ENCODE measurements at regions not wholly inside any gene's neighbourhood (a gene's known extent, or its start where the extent isn't known, plus 50 kb on each side); places are given as distances from the start of the nearest gene placed in this dataset.

DNA sequence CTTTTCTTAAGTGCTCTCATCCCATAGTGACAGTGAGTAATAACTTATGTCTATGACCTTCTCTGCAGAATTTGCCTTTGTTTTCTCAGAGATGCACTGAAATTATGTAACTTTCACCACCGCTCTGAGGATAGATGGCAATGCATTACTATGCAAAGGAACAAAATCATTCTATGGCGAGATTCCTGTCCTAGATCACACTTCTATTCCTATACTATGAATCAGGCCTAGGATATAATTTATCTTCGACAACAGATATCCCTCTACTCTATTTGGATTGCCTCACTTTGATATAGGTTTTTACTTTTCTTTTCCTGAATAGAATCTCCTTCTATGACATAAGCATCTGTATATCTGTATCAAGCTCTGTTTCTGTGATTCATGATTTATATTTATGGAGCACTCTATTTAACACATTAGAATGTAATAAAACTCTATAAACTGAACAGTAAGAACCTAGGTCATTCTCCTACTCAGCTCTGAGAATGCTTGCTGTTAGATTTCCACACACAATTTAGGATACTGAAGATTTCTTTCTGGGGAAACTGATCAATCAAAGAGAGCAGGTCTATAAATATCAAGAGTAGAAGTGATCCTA is 1082.3 kb upstream of the ADGRL3 start:
- TF ChIP-seq, protein P1, sequence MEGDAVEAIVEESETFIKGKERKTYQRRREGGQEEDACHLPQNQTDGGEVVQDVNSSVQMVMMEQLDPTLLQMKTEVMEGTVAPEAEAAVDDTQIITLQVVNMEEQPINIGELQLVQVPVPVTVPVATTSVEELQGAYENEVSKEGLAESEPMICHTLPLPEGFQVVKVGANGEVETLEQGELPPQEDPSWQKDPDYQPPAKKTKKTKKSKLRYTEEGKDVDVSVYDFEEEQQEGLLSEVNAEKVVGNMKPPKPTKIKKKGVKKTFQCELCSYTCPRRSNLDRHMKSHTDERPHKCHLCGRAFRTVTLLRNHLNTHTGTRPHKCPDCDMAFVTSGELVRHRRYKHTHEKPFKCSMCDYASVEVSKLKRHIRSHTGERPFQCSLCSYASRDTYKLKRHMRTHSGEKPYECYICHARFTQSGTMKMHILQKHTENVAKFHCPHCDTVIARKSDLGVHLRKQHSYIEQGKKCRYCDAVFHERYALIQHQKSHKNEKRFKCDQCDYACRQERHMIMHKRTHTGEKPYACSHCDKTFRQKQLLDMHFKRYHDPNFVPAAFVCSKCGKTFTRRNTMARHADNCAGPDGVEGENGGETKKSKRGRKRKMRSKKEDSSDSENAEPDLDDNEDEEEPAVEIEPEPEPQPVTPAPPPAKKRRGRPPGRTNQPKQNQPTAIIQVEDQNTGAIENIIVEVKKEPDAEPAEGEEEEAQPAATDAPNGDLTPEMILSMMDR (conservative IDR thresholded peaks at IDR 0.05): no peak

DNA sequence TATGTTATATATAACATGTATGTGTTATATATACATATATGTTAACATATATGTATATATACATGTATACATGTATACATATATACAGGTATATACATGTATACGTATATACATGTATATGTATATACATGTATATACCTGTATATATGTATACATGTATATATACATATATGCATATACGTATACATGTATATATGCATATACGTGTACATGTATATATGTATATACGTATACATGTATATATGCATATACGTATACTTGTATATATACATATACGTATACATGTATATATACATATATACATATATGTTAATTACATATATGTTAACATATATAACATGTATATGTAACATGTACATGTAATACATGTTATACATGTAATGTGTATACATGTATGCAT is 1077.3 kb upstream of the ADGRL3 start:
- TF ChIP-seq, protein P1 (conservative IDR thresholded peaks at IDR 0.05): no peak
- H3K27ac ChIP-seq: no peak overlapping the region

More for the DNA sequence above, 1082.3 kb upstream of the ADGRL3 start:
- H3K27ac ChIP-seq: no peak overlapping the region

DNA sequence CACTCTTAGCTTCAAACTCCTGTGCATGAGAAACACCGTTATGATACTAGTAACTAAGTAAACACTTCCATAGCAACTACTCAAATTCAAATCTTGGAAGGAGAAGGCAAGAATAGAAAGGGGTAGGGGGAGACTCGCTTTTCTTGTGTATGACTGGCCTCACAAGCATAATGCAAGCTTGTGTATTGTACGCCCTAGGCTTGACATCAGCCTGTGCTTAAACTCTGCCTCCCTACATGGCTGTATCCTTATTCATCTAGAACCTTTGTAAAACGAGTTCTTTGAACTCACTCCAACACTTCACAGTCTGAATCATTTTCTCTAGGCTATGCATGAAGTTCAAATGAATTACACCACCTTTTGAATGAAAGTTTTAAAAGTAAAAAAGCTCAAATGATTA is 1071.2 kb upstream of the ADGRL3 start:
- TF ChIP-seq, protein P1 (conservative IDR thresholded peaks at IDR 0.05): no peak
- no peak overlapping the region for H3K27ac ChIP-seq

DNA sequence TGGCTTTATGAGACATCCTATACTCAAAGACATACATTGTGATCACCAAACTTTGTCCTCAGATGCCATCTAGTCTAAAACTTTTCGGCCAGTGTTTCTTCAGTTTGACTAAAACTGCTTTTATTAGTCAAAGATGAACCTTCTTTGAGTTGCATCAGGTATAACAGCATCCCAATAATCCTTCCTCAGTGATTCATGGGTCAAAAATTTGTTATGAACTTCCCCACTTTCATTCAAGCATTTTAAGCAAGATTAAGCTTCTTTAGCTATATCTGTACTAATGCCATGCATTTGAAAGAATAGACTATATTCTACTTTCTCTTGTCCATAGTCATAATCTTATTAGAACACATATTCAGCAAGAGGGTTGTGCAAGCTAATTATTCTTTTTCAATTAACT is 1070.4 kb upstream of the ADGRL3 start:
- H3K27ac ChIP-seq: no peak overlapping the region
- TF ChIP-seq, protein P1 (conservative IDR thresholded peaks at IDR 0.05): no peak

DNA sequence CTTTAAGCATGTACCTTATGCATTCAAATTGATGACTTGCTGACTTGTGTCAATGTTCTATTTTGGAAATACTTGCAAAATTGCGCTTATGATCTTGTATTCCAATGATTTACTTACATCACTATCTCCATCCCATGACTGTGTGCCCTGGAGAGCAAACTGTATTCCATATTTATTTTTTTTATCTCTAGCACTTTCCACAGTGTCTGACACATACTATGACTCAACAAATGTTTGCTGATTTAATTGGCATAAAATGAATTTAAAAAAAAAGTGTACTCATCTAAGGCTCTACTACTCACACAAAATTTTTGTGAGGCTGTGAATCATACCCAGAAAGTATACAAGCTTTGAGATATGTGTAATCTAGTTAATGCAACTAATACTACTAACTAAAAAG is 1066.8 kb upstream of the ADGRL3 start:
- H3K27ac ChIP-seq: no peak overlapping the region

DNA sequence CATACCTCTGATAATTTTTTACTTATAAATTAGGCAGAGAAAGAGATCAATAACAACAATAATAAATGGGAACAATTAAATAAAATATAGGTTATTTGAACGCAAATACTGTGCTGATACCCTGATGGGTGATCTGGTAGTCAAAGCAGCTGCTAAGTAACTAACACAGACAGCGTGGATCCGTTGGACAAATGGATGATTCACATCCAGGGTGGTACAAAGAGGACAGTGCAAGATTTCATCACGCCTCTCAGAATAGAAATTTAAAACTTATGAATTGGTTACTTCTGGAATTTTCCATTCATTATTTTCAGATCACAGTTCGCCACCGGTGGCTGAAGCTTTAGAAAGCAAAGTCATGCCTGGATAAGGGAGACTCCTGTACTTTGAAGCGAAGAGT is 1066.0 kb upstream of the ADGRL3 start:
- TF ChIP-seq, protein P1 (conservative IDR thresholded peaks at IDR 0.05): no peak
- no peak overlapping the region for H3K27ac ChIP-seq

More for the DNA sequence above, 1066.8 kb upstream of the ADGRL3 start:
- TF ChIP-seq, protein P1 (conservative IDR thresholded peaks at IDR 0.05): no peak

DNA sequence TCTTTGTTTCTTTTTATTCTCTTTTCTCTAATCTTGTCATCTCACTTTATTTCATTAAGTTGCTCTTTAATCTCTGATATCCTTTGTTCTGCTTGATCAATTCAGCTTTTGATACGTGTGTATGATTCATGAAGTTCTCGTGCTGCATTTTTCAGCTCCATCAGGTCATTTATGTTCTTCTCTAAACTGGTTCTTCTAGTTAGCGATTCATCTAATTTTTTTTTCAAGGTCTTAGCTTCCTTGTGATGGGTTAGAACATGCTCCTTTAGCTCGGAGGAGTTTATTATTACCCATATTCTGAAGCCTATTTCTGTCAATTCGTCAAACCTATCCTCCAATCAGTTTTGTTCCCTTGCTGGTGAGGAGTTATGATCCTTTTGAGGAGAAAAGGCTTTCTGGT is 1045.0 kb upstream of the ADGRL3 start:
- TF ChIP-seq, protein P1 (conservative IDR thresholded peaks at IDR 0.05): no peak
- no peak overlapping the region for H3K27ac ChIP-seq
